Stromal cell of bone marrow (primary cell): ENCODE measurements at regions not wholly inside any gene's neighbourhood (a gene's known extent, or its start where the extent isn't known, plus 50 kb on each side); places are given as distances from the start of the nearest gene placed in this dataset.
"Not testable (repeated sequence)": the region's sequence is repeated elsewhere in the genome, so short reads cannot be mapped to it uniquely, and the experiment has no call there.

Experiments
- DNase-seq: peaks from one replicate; pipeline ENCODE4 v3.0.0-alpha.2; 2012; ENCODE audit warnings: low read depth

DNA sequence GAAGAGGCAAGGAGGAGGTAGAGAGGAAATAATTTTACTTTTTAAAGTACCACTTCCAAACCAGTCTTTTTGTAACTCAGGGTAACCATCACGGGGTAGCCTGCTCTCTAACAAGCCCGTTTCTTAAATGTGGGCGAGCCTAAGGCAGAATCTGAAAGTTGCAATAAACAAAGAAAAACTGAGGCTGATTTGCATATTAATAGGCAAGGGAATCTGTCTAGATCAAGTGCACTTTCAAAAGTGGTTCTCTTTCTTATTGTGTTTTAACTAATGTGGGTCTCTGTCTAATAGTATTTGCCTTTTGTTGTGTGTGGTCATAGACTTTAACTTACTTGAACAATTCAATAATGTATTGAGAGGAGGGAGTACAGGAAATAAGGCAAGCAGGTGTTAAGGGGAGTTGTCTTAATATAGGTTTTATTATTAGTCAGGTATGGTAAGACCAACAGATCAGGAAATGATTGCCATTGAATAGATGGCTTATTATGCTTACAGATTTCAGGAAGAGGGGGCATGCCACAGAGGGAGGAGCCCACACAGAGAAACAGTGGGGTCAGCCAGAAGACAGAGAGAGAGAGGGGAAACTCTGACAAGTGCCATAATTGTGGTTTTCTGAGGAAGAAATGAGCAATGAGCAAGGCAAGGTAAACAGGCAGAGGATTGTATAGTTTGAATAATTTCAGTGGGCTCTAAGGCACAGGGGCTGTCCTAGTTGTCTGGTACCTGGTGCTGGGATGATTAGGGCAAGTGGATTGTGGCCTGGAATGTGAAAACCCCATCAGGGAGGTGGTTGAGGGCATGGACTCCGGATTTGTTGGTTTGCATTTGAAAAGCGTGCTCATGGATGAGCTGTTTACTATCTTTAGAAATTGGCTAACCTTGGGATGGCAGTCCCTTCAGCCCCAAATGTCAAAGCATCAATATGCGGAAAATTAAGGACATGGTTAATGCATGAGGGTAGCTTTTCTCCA is 237.2 kb downstream of the TOX3 start:
- DNase-seq, result no peak

DNA sequence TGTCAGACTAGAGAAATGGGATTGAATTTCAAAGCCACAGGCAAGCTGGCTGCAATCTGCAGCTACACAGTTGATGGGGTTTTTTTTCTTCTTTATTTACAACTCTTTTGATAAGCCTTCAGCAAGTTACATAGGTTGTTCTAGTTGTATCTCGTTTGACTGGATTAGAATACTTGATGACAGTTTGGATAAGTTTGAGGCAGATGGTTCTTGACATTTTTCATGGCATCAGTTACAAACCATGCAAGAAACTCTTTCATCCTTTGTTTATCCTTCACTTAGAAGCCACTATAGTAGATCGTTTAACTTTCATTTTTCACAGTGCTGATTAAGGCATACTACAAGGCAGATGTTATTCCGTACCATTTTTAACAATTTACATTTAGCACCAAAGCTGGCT is 238.9 kb downstream of the TOX3 start:
- DNase-seq, result no peak

DNA sequence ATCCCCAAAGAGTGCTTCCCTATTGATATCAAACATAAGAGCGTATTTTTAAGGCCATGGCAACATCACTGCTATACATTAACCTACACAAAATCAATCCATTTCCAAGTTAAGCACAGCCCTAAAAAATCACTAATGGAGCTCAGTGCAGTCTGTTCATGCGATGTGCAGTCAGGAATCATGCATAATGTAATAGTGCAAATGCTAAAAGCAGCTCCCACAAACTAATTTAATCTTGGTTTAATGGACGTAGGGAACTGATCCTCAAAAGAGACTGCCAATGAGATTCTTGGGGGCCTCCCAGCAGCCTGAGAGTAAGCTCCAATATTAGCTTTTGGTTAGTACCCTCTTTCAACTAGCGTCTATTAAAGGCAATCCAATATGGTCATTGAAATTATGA is 245.9 kb downstream of the TOX3 start:
- DNase-seq, result no peak

DNA sequence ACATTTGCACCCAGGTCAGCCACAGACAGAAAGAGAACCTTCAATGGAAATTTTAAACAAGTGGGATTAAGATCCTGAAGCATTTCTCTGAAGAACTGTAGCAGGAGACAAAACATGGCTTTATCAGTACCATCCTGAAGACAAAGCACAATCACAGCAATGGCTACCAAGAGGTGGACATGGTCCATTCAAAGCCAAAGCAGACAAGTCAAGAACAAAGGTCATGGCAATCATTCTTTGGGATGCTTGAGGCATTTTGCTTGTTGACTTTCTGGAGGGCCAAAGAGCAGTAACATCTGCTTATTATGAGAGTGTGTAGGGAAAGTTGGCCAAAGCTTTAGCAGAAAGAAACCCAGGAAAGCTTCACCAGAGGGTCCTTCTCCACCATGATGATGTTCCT is 248.2 kb downstream of the TOX3 start:
- DNase-seq, result no peak

DNA sequence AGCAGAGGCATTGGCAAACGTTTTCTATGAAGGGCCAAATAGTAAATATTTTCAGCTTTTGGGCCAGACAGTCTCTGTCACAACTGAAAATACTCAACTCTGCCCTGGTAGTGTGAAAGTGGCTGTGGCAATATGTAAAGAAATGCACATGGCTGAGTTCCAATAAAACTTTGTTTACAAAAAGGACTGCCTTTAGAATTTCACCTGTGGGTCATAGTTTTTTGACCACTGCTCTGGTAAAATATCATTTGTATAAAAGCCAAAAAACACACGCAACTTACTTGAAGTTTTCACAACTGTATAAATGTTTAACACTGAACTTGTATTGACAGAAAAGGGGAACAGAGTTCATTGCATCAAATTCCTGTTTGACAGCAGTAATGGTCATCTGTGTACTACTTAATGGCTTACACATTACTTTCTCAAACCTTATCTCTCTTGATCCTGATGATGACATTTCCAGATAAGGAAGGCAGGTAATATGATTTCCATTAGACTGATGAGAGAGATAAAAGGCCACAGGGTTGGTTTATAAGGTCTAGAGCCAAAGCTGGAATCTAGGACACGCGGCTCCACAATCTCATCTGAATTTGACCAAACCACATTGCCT is 250.1 kb downstream of the TOX3 start:
- not testable (repeated sequence) for DNase-seq

DNA sequence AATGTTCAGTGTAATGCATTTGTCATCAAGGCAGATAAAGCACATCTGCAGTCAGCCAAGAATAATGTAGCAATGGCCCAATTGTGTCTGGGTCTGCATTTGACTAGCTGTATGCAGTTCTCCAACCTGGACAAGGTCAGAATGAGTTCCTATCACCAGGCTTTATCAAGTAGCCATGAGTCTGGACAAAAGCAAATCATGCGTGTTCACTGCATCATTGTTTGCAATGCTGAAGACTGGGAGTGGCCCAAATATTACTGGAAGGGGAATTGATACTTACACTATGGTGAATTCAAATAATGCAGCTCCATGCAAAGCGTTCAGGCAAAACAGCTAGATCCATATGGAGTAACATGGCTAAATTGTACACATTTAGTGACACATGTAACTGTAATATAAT is 250.9 kb downstream of the TOX3 start:
- no peak for DNase-seq

DNA sequence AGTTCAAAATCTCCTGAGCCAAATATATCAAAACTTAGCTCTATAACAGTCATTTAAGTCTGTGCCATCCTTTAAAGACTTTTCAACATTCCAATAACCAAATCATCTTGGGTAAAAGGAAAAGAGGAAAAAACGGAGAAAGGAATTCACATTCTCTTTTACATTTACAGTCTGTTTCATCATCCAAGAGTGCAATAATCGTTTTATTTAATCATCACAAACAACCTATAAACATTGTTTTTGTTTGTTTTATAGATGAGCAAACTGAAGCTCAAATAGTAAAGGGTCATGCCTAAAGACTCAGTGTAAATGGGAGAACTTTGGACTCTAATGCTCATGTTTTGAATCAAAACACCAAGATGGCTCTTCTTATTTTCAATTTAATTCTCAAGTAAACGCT is 252.3 kb downstream of the TOX3 start:
- DNase-seq, result no peak

DNA sequence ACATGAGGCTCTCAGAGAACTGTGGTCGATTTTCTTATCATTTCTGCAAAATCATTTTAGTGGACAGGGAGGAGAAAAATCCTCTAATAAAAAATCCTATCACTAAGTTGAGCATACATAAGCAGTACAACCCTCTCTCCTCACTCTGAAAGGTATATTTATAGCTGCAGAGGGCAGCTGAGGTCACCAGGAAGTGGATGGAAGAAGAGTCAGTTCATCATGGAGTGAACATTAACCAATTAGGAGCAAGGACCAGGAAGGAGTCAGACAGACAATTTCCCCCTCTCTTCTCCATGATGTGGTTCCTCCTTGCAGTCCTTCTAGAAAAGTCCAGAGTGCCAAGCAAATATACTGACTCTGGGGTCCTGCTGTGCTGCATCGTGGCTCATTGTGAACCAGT is 253.7 kb downstream of the TOX3 start:
- no peak for DNase-seq

DNA sequence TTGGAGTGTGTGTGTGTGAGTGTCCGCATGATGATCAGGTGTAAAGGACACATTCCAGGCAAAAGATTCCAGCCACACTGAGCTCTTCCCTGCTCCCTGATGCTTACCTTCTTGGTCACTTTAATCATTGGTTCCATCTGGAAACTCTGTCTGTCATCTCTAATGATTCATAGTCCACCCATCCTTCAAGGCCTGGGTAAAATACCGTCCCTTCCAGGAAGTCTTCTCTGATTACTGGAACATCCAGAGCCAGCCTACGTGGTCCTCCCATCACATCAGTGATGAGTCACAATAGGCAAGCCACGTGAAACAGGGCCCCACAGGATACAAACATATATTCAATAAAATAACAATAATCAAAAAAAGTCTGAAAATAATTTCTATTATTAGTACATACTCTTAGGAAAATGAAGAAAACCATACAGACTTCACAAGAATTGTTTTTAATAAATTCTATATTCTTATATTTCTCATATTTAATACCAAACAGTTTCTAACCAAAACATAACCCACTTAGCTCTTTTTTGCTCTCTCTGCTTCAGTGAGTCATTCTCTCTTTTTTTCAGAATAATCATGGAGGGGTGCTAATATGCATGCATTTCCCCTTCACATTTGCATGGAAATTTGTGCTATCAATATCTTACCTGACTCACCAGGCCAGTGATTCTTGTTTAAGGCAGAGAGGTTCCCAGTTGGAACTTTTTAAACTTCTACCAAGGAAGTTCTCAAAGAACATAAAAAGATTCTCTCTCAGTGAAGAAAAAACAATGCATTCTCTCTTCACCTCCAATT is 263.2 kb downstream of the TOX3 start:
- no peak for DNase-seq

DNA sequence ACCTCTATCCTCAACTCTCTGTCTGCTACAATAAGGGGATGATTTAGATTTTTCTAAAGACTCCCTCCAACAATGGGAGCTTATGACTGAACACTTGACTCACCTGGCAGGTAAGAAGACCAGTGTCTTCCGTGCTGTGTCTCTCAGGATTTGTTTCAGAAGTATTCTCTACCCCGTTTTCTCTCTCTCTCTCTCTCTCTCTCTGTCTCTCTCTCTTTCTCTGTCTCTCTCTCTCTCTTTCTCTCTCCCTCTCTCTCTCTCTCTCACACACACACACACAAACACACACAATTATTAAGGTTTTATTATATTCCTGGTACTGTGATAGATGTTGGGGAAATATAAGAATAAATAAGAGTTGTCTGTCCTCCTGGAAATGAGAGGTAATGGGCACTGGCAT is 263.9 kb downstream of the TOX3 start:
- no peak for DNase-seq

DNA sequence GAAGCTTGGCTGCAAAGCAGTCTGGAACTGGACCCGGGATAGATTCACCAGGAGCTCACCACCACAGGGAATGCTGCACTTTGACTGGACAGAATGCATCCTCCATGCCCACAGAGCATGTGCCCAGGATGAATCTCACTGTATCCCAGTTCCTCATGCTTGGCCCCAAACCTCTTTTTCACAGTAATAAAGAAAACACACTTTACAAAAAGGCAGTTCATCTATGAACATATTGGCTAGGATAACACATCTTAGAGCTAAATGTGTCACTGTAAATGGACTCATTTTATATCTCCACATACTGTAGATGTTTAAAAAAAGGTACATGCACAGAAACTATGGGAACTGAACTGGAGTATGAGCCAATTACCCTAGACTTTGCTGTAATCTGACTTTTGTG is 266.9 kb downstream of the TOX3 start:
- no peak for DNase-seq

DNA sequence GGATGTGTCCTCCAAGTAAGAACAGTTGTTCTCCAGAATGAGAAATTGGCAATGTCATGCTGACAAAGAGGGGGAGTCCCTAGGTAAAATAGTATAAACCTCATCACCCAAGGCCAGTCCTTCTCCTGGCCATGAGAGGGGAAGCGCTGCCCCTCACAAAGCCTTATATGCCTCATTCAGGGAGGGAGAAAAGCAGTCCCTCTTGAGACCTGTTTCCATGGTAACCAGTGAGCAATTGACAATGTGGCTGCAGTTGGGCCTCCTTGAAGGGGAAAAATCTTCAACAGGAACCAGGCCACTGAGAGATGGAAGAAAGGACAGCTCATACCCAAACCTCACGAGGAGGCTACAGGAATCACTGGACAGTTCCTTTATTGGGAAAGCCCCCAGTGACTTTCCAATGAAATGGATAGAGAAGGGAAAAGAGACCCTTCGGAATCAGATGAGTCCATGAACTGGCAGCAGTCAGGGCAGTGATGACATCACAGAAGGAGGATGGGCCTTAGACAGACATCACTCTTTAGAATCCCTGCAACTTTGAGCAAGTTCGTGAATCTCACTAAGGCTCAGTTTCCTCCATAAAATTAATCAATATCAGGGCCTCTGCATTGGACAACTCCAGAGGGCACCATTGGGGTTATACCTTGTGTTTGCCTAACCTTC is 275.7 kb downstream of the TOX3 start:
- DNase-seq, result no peak

DNA sequence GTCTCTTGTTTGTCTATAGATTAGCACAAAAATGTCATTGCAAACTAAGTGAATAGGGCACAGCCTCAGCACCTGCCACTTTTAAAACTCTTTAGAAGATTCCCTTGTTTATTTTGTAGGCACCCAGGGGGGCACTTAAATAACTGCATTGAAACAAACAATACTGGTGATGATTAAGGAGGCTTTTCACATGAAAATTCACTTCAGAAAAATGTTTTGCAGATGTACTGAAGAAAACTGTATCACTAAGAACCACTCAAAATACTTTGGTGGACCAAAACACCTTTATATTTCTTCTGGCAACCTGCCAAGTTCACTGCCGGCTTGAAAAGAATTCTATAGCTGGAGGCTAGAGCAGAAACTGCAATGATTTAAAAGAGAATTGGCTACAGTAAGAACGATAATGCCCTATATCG is 281.5 kb downstream of the TOX3 start:
- DNase-seq, result no peak

DNA sequence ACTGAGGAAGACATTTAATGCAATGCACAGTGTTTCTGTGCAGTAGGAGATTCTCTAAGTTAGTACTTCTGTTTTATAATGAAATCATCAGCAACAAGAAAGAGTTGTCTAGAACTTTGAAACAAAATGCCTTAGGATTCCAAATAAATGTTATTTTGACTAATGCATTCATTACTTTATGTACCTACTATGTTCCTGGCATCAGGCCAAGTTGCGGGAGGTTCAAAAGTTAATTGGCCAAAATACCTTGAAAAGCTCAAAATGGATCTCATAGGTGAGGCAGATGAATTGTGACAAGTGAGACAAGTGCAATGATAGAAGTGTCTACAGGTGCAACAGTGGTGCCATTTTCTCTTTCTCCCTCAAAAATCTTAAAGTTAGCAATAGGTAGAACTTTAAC is 289.4 kb downstream of the TOX3 start:
- DNase-seq, result no peak

DNA sequence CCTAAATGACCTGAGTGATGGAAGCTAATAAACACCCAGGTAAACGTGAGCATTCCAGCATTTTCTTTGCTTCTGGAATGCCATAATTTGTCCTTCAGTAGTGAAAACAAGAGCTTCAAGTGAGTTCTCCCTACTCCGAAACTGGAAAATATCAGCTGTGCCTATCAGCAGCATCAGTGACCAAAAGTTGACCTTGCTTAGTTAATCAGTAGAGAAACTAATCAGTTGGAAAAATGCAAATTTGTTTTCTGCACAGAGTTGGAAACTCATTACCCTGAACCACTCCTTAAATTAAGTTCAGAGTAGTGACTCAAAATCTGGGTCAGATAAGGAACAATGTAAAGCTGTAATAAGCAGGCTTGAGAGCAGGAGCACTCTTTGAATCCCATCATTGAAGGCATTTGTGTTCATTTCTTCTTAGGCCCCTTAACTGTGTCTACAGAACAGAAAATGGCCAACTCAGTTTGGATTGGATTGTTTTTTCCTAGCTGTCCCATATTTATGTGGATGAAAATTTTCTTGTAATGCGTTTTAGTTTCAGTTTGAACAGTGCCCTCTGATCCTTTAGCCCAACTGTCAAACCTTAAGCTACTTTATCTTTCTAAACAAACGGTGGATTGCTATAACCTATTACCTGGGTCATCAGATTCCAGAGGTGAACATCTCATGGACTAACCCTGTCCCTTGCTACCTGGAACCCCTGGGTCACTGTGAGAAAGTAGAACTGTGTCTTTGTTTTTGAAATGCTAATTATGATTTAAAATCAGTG is 290.4 kb downstream of the TOX3 start:
- no peak for DNase-seq

DNA sequence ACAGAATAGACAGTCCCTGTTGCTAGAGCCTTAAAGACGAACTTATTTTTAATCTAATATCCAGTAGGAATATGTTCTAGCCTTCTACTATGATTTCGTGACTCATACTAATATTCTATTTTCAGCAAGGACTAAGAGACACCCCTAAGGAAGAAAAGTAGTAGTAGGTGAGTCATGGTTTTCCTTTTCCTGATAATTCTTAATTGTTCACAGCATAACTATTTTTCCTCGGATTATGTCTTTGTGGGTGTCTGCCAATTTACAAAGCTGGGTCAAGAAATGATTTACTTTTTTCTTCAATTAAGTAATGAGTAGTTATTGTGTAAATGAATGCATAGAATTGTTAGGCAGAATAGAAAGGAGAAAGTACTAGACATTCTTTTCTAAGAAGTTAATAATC is 292.2 kb downstream of the TOX3 start:
- DNase-seq, result no peak

DNA sequence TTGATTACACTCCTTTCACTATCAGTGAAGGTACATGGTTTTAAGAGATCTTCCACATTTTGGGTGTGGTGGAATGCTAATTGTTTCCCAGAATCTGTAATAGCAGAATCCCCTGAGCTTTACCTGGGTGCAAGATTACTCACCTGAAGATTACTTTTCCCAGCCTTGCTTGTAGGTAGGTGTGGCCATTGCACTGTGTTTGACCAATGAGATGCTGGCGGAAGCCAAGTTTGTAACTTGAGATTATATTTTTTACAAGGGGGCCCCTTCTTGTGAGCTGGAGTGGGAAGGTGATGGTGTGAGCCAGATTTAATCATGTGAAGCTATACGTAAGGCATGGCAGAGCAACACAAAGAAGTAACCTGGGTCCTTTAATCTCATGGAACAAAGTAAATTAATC is 294.3 kb downstream of the TOX3 start:
- no peak for DNase-seq

DNA sequence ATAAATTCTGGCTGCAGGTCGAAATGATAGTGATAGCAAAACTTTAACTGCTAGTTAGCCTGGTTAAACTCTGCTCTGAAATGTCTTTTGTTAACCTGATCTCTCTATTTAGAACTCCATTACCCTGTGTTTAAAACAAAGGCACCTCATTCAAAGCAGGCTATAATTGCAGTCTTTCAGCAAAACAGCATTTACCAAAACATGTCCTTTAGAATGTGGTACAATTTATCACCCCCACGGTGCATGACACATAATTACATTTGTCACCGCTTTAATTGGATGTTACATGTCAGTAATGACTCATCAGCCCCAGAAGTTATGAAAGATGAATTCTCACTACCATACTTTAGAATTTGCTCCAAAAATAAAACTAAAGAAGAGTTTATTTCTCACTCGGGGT is 295.4 kb downstream of the TOX3 start:
- DNase-seq, result no peak

DNA sequence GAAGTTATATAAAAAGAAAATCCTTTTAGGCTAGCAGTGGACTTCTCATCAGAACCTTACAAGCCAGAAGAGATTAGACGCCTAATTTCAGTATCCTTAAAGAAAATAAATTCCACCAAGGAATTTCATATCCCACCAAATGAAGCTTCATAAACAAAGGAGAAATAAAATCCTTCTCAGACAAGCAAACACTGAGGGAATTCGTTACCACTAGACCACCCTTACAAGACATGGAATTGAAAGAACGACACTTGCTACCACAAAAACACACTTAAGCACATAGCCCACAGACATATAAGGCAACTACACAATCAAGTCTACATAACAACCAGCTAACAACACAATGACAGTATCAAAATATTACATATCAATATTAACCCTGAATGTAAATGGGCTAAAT is 299.2 kb downstream of the TOX3 start:
- no peak for DNase-seq

DNA sequence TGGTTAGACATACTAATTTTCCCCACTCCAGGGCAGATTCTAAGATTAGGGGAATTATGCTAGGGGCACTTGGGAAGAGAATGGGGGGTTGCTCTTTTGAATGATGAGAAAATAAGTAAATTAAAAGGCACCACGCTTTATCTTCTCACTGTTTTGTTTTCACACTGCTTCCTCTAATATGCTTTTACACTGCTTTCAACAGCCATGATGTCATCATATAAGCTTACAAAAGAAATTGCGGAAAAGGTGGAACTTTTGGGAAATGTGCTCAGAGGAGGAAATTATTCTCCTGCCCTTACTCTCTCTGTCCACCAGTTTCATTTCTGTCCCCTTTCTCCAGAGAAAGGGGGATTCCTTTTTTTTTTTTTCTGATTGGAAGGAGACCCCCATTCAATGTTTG is 308.2 kb downstream of the TOX3 start:
- DNase-seq, result no peak

DNA sequence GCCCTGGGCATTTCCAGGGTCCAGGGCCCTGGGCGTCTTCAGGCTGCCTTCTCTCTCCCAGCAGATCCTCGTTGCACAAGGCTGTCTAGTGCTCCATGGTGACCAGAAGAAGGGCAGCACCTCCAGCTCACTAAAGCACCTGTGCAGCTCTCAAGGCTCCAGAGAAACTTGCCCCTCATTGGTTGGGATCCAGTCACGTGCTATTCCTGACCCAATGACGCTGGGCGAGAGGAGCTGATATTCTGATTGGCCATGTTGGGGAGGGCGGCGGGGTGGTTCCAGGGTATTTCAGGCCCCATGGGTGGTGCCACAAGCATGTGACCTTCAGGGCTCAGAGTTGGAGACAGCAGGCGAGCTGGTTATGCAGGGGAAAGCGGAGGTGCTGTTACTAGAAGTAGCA is 309.1 kb downstream of the TOX3 start:
- DNase-seq, result no peak

DNA sequence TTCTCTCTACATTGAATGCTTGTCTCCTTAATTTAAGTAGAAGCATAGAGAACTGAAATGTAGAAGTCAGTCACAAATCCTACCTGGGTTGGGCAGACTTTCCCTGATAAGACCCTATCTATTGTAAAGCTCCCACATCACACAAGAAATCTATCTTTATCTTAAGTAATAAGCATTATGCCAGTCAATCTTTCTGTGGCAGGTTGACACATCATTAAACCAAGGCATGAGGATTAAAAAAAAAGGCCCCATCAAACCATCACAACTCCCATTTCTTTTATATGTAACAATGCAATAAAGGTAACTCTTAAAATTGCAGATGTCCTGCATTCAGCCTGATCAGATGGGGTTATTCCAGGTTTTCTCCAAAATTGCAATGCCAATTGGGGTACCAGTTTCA is 311.8 kb downstream of the TOX3 start:
- DNase-seq, result no peak
